Suppressor macrophage treated with lipopolysaccharide for 4 hours (primary cell): ENCODE measurements at regions not wholly inside any gene's neighbourhood (a gene's known extent, or its start where the extent isn't known, plus 50 kb on each side); places are given as distances from the start of the nearest gene placed in this dataset.
A peak's percentile ranks its signal among the peaks of the same experiment; 100 is the strongest.

ENCODE experiments used
- DNase-seq: peaks from one replicate; pipeline ENCODE4 v3.0.0-alpha.2; 2020

- DNase-seq, result no peak
Observed at GRCh38 chr10:128431083-128431482, 304.9 kb upstream of the MKI67 start.

GRCh38 chr10:128431506-128431905 is 305.3 kb upstream of the MKI67 start:
- DNase-seq, result no peak

- no peak for DNase-seq
Observed at GRCh38 chr10:128432011-128432410, 305.8 kb upstream of the MKI67 start.

- DNase-seq, result no peak
Observed at GRCh38 chr10:128432423-128432822, 306.2 kb upstream of the MKI67 start.

- no peak for DNase-seq
Observed at GRCh38 chr10:128435811-128436210, 309.6 kb upstream of the MKI67 start.

- DNase-seq, result no peak
Observed at GRCh38 chr10:128437786-128438345, 311.6 kb upstream of the MKI67 start.

GRCh38 chr10:128438417-128439063 is 312.3 kb upstream of the MKI67 start:
- no peak for DNase-seq

GRCh38 chr10:128440513-128441160 is 314.4 kb upstream of the MKI67 start:
- no peak for DNase-seq

GRCh38 chr10:128443925-128444518 is 317.8 kb upstream of the MKI67 start:
- DNase-seq, result no peak

GRCh38 chr10:128448796-128449195 is 322.6 kb upstream of the MKI67 start:
- DNase-seq, result no peak

GRCh38 chr10:128451879-128452278 is 325.7 kb upstream of the MKI67 start:
- no peak for DNase-seq

- no peak for DNase-seq
Observed at GRCh38 chr10:128456271-128456670, 330.0 kb upstream of the MKI67 start.

- no peak for DNase-seq
Observed at GRCh38 chr10:128457136-128457535, 330.9 kb upstream of the MKI67 start.

- DNase-seq, result no peak
Observed at GRCh38 chr10:128461991-128462390, 335.8 kb upstream of the MKI67 start.

GRCh38 chr10:128462844-128463243 is 336.6 kb upstream of the MKI67 start:
- no peak for DNase-seq

GRCh38 chr10:128463991-128464760 is 338.0 kb upstream of the MKI67 start:
- peak; percentile 18 for DNase-seq

- no peak for DNase-seq
Observed at GRCh38 chr10:128465697-128466096, 339.5 kb upstream of the MKI67 start.

GRCh38 chr10:128466831-128467371 is 340.7 kb upstream of the MKI67 start:
- no peak for DNase-seq

GRCh38 chr10:128468462-128468861 is 342.2 kb upstream of the MKI67 start:
- no peak for DNase-seq

- no peak for DNase-seq
Observed at GRCh38 chr10:128469515-128469914, 343.3 kb upstream of the MKI67 start.

GRCh38 chr10:128470321-128470965 is 344.2 kb upstream of the MKI67 start:
- no peak for DNase-seq

- no peak for DNase-seq
Observed at GRCh38 chr10:128471151-128471550, 344.9 kb upstream of the MKI67 start.

GRCh38 chr10:128472196-128472595 is 346.0 kb upstream of the MKI67 start:
- DNase-seq, result no peak
